ENCODE measurements at regions not wholly inside any gene's neighbourhood (a gene's known extent, or its start where the extent isn't known, plus 50 kb on each side); places are given as distances from the start of the nearest gene placed in this dataset.

- H3K27ac ChIP-seq: no peak overlapping the region
- intact Hi-C loops (cut with DNase I; ENCODE audit: low total_unique reads): no loop called here
- H3K4me3 ChIP-seq: no peak overlapping the region
- H3K4me1 ChIP-seq: no peaks in the 10 kb centered on the region
- DNase-seq: no peak
- H3K27me3 ChIP-seq: no peaks in the 10 kb centered on the region
- H3K9me3 ChIP-seq: no peaks in the 10 kb centered on the region
- H3K36me3 ChIP-seq: no peaks in the 10 kb centered on the region
- TF ChIP-seq CTCF (IDR thresholded peaks at IDR 0.05) (no peak), POLR2A (IDR thresholded peaks at IDR 0.05) (no peak)
These were observed 950.8 kb upstream of the SOX9 start for GRCh38 chr17:71170070-71170469.

- Histone ChIP-seq H3K27me3 (no peaks in the 10 kb centered on the region), H3K27ac (no peak overlapping the region), H3K4me3 (no peak overlapping the region), H3K36me3 (no peaks in the 10 kb centered on the region), H3K4me1 (no peaks in the 10 kb centered on the region), H3K9me3 (no peaks in the 10 kb centered on the region)
- intact Hi-C loops (cut with DNase I; ENCODE audit: low total_unique reads): no loop called here
- no peak for DNase-seq
- TF ChIP-seq POLR2A (IDR thresholded peaks at IDR 0.05) (no peak), CTCF (IDR thresholded peaks at IDR 0.05) (no peak)
These were observed 949.5 kb upstream of the SOX9 start for GRCh38 chr17:71171270-71171669.

GRCh38 chr17:71173991-71174390 is 946.8 kb upstream of the SOX9 start:
- no peak for DNase-seq
- H3K27me3 ChIP-seq: no peaks in the 10 kb centered on the region
- no peaks in the 10 kb centered on the region for H3K36me3 ChIP-seq
- H3K9me3 ChIP-seq: no peaks in the 10 kb centered on the region
- no peak overlapping the region for H3K27ac ChIP-seq
- H3K4me1 ChIP-seq: no peaks in the 10 kb centered on the region
- intact Hi-C loops (cut with DNase I; ENCODE audit: low total_unique reads): no loop called here
- no peak overlapping the region for H3K4me3 ChIP-seq
- TF ChIP-seq CTCF (IDR thresholded peaks at IDR 0.05) (no peak), POLR2A (IDR thresholded peaks at IDR 0.05) (no peak)

- H3K27me3 ChIP-seq: no peaks in the 10 kb centered on the region
- intact Hi-C loops (cut with DNase I; ENCODE audit: low total_unique reads): no loop called here
- H3K4me3 ChIP-seq: no peak overlapping the region
- H3K9me3 ChIP-seq: no peaks in the 10 kb centered on the region
- no peak overlapping the region for H3K27ac ChIP-seq
- H3K36me3 ChIP-seq: no peaks in the 10 kb centered on the region
- no peaks in the 10 kb centered on the region for H3K4me1 ChIP-seq
- no peak for DNase-seq
- TF ChIP-seq POLR2A (IDR thresholded peaks at IDR 0.05): no peak
- TF ChIP-seq CTCF (IDR thresholded peaks at IDR 0.05): no peak
These were observed 944.5 kb upstream of the SOX9 start for GRCh38 chr17:71176331-71176730.

- Histone ChIP-seq H3K36me3 (no peaks in the 10 kb centered on the region), H3K27ac (no peak overlapping the region), H3K27me3 (no peaks in the 10 kb centered on the region), H3K9me3 (no peaks in the 10 kb centered on the region), H3K4me3 (no peak overlapping the region), H3K4me1 (no peaks in the 10 kb centered on the region)
- intact Hi-C loops (cut with DNase I; ENCODE audit: low total_unique reads): no loop called here
- DNase-seq: no peak
- TF ChIP-seq POLR2A (IDR thresholded peaks at IDR 0.05) (no peak), CTCF (IDR thresholded peaks at IDR 0.05) (no peak)
These were observed 943.8 kb upstream of the SOX9 start for GRCh38 chr17:71176928-71177443.

Data from uterus (tissue), 3 donors.